K562 (cell line): ENCODE measurements at regions not wholly inside any gene's neighbourhood (a gene's known extent, or its start where the extent isn't known, plus 50 kb on each side); places are given as distances from the start of the nearest gene placed in this dataset.

Source experiments
- ETS2 ChIP-seq: IDR thresholded peaks from 2 replicates; pipeline ENCODE4 v1.6.1; 2016; ENCODE audit warnings: borderline replicate concordance, missing genetic modification characterization, mild to moderate bottlenecking, moderate library complexity, missing compliant biosample characterization; ENCODE audit not compliant: poor library complexity, severe bottlenecking
- KDM5B ChIP-seq: fragments of 200-600 bp; sonication (generic); IDR thresholded peaks from 2 replicates; pipeline ENCODE4 v1.6.1; 2012; ENCODE audit warnings: low read depth, mild to moderate bottlenecking, moderate library complexity, low read length, control low read depth, inconsistent platforms; ENCODE audit not compliant: insufficient replicate concordance
- MCM5 ChIP-seq: fragments of 450-650 bp; IDR thresholded peaks from 2 replicates; pipeline ENCODE4 v1.6.1; 2016; ENCODE audit warnings: low read depth
- NR2C1 ChIP-seq, 2 experiments: fragments of 450-650 bp; IDR thresholded peaks; 2 replicates each; pipeline ENCODE4 v1.6.1; 2017; ENCODE audit warnings: mild to moderate bottlenecking in 2 of 2, antibody characterized with exemption in 1 of 2, inconsistent platforms in 1 of 2, missing compliant biosample characterization in 1 of 2, missing genetic modification characterization in 1 of 2
- POLR2H ChIP-seq: IDR thresholded peaks from 2 replicates; pipeline ENCODE4 v1.6.1; 2016; ENCODE audit warnings: missing genetic modification characterization, low read depth, mild to moderate bottlenecking, control low read depth, missing compliant biosample characterization, moderate library complexity
- ZNF232 ChIP-seq: sonication (generic); formaldehyde crosslinking; IDR thresholded peaks from 2 replicates; pipeline ENCODE4 v1.8.0; 2022; ENCODE audit warnings: mild to moderate bottlenecking, missing genetic modification reagents
- ZZZ3 ChIP-seq: fragments of 450-650 bp; IDR thresholded peaks from 2 replicates; pipeline ENCODE4 v1.6.1; 2016; ENCODE audit warnings: antibody characterized with exemption, mild to moderate bottlenecking, moderate library complexity
- TF ChIP-seq, protein P1 (sequence below): fragments of 450-650 bp; IDR thresholded peaks from one replicate; pipeline ENCODE4 v1.6.1; 2018; ENCODE audit warnings: mild to moderate bottlenecking, moderate library complexity; ENCODE audit not compliant: partially characterized antibody
- TF ChIP-seq, protein P2 (sequence below): fragments of 250-450 bp; sonication (Bioruptor Pico); IDR thresholded peaks from 2 replicates; pipeline ENCODE4 v1.4.0; 2020; ENCODE audit warnings: mild to moderate bottlenecking, moderate library complexity
- TF ChIP-seq, protein P3 (sequence below): sonication (generic); formaldehyde crosslinking; IDR thresholded peaks from 2 replicates; pipeline ENCODE4 v1.8.0; 2023; ENCODE audit warnings: mild to moderate bottlenecking, missing genetic modification reagents
- TF ChIP-seq, protein P4 (sequence below): fragments of 450-650 bp; IDR thresholded peaks from 2 replicates; pipeline ENCODE4 v1.6.1; 2016; ENCODE audit warnings: missing biosample characterization, missing genetic modification characterization
- TF ChIP-seq, protein P5 (sequence below): IDR thresholded peaks from 2 replicates; pipeline ENCODE4 v1.6.1; 2011; ENCODE audit not compliant: insufficient read length; ENCODE audit errors: extremely low read depth

DNA sequence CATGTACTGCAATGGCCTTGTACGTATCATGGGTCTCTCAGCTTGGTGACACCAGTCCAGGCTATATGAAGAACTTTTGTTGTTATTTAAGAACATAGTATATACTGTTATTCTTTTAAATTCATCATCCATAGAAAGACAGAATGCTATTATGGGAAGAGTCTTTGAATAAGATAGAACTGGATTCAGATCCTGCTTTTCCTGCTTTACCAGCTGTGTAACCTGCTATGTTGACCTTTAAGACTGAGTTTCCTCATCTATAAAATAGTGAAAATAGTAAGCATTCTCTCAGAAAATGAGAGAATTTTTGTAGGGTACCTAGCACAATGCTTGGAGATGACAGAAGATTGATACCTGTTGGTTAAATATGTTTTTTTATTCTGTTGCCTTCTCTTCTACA is 204.1 kb upstream of the TBL1XR1 start (continued):
- TF ChIP-seq, protein P1, sequence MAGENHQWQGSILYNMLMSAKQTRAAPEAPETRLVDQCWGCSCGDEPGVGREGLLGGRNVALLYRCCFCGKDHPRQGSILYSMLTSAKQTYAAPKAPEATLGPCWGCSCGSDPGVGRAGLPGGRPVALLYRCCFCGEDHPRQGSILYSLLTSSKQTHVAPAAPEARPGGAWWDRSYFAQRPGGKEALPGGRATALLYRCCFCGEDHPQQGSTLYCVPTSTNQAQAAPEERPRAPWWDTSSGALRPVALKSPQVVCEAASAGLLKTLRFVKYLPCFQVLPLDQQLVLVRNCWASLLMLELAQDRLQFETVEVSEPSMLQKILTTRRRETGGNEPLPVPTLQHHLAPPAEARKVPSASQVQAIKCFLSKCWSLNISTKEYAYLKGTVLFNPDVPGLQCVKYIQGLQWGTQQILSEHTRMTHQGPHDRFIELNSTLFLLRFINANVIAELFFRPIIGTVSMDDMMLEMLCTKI = no peak
- TF ChIP-seq MCM5 (no peak), POLR2H (tag) (no peak), KDM5B (no peak), ETS2 (tag) (no peak), NR2C1 (IDR thresholded peaks at IDR 0.05) (no peak), NR2C1 (tag; IDR thresholded peaks at IDR 0.05) (no peak), ZNF232 (no peak), ZZZ3 (no peak)
- TF ChIP-seq, protein P2, sequence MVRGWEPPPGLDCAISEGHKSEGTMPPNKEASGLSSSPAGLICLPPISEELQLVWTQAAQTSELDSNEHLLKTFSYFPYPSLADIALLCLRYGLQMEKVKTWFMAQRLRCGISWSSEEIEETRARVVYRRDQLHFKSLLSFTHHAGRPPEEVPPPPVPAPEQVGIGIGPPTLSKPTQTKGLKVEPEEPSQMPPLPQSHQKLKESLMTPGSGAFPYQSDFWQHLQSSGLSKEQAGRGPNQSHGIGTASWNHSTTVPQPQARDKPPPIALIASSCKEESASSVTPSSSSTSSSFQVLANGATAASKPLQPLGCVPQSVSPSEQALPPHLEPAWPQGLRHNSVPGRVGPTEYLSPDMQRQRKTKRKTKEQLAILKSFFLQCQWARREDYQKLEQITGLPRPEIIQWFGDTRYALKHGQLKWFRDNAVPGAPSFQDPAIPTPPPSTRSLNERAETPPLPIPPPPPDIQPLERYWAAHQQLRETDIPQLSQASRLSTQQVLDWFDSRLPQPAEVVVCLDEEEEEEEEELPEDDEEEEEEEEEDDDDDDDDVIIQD (CRISPR knock-in tag) = no peak
- TF ChIP-seq, protein P3, sequence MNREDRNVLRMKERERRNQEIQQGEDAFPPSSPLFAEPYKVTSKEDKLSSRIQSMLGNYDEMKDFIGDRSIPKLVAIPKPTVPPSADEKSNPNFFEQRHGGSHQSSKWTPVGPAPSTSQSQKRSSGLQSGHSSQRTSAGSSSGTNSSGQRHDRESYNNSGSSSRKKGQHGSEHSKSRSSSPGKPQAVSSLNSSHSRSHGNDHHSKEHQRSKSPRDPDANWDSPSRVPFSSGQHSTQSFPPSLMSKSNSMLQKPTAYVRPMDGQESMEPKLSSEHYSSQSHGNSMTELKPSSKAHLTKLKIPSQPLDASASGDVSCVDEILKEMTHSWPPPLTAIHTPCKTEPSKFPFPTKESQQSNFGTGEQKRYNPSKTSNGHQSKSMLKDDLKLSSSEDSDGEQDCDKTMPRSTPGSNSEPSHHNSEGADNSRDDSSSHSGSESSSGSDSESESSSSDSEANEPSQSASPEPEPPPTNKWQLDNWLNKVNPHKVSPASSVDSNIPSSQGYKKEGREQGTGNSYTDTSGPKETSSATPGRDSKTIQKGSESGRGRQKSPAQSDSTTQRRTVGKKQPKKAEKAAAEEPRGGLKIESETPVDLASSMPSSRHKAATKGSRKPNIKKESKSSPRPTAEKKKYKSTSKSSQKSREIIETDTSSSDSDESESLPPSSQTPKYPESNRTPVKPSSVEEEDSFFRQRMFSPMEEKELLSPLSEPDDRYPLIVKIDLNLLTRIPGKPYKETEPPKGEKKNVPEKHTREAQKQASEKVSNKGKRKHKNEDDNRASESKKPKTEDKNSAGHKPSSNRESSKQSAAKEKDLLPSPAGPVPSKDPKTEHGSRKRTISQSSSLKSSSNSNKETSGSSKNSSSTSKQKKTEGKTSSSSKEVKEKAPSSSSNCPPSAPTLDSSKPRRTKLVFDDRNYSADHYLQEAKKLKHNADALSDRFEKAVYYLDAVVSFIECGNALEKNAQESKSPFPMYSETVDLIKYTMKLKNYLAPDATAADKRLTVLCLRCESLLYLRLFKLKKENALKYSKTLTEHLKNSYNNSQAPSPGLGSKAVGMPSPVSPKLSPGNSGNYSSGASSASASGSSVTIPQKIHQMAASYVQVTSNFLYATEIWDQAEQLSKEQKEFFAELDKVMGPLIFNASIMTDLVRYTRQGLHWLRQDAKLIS = no peak
- TF ChIP-seq, protein P4, sequence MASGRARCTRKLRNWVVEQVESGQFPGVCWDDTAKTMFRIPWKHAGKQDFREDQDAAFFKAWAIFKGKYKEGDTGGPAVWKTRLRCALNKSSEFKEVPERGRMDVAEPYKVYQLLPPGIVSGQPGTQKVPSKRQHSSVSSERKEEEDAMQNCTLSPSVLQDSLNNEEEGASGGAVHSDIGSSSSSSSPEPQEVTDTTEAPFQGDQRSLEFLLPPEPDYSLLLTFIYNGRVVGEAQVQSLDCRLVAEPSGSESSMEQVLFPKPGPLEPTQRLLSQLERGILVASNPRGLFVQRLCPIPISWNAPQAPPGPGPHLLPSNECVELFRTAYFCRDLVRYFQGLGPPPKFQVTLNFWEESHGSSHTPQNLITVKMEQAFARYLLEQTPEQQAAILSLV (tag) = no peak
- TF ChIP-seq, protein P5, sequence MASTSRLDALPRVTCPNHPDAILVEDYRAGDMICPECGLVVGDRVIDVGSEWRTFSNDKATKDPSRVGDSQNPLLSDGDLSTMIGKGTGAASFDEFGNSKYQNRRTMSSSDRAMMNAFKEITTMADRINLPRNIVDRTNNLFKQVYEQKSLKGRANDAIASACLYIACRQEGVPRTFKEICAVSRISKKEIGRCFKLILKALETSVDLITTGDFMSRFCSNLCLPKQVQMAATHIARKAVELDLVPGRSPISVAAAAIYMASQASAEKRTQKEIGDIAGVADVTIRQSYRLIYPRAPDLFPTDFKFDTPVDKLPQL = no peak
- TF ChIP-seq, all 486 proteins: peak for 0
